SIG-M5 treated with dmso at 0.1 percent for 504 hours (cell line): ENCODE measurements at regions not wholly inside any gene's neighbourhood (a gene's known extent, or its start where the extent isn't known, plus 50 kb on each side); places are given as distances from the start of the nearest gene placed in this dataset.

ENCODE experiments used
- DNase-seq: peaks from one replicate; lab custom pipeline; 2025; ENCODE audit not compliant: unreplicated experiment; lab: John Stamatoyannopoulos, UW

DNA sequence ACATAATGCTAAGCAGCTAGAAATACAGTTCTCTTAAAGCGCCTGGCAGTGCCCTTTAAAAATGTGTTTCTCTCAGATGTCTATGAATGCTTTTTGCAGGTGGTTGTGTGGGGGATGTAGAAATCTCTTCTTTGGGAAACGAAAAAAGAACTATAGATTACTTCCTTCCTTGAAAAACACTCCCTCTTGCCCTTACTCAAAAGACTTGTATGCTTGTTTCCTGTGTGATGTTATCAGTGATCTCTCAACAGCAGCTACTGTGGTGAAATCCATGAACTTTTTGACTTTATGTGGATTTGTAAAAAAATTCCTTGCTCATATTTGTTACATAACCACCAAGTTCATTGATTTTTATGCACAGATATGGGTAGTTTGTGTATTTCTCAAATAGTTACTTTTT lies 916.5 kb downstream of the QKI start:
- no peak for DNase-seq

DNA sequence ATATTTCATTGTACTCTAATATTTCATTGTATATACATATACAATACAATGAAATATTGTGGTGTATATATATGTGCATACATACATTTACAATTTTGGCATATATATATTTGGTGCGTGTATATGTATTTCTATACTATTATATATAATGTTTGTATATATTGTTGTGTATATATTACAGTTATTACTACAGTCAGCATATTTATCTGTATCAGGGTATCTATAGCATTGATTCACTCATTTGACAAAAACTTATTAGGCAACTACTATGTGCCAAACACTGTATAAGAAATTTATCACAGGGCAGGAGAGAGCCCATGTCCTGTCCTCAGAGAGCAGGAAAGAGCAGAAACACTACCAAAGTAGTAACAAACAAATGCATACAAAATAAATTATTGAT lies 910.6 kb downstream of the QKI start:
- no peak for DNase-seq

DNA sequence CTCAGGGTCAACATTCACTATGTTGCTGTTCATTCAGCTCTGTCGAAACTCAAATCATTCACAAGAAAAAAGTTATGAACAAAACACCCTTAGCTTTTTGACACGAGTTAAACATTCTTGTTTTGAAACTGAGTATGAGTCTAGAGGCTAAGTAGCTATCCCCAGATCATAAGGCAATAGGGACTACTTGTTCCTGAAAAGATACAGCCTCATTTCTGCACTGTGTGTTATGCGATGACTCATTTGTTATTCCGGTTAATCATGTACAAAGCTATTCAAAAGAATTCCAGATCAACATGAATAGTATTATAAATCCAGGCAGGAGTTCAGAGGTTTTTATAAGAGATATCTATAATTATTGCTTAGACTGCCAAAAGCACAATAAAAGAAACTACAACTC lies 908.0 kb downstream of the QKI start:
- DNase-seq: no peak

DNA sequence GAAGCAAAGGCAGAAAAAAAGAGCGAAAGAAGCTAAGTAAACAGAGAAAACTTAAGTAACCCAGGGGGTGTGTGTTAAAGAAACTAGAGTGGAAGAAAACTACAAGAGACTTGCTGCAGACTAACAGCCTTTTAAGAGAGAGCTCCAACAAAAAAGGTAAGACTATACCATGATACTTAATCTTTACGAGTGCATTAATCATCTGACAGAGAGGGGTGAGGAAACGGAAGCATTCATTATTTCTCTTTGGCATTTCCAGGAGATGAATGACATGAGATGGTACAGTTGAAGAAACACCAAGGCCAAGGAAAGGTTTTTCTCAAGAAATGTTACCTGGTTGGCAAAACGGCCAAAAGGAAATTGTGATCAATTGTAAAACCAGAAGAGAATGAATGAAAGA lies 906.8 kb downstream of the QKI start:
- no peak for DNase-seq

DNA sequence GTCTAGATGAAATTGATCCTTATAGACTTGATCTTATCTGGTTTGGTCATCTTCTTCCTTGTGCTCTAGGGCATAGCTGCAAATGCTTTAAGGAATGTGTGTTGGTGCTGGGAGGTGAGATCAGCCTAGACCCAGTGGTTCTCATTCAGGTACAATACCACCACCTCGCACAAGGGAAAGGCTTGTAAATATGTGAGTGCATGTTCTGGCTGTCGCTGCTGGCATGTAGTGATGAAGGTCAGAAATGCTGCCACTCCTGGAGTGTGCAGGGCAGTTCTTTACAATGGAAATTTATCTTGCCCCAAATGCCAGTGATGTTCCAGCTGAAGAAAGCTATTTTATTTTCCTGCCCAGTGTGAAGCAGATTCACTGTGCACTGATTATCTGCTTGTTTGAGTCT lies 900.9 kb downstream of the QKI start:
- DNase-seq: no peak

DNA sequence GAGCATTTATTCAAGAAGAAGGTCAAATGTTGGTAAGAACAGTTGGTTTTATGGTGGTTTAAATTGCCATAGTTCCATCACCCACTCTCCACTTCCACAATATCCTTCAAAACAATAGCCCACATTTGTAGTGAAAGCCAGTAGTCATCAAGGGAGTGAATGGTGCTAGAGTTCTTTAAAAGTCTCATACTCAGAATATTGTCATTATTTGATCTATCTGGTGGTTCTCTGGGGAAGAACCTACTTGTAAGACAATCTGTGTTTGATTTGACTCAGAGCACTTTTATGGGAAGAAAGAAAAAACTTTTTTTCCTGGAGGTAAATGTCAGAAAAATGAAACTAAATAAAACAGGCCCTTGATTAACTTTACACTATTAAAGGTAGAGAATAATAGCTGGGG lies 893.8 kb downstream of the QKI start:
- no peak for DNase-seq

DNA sequence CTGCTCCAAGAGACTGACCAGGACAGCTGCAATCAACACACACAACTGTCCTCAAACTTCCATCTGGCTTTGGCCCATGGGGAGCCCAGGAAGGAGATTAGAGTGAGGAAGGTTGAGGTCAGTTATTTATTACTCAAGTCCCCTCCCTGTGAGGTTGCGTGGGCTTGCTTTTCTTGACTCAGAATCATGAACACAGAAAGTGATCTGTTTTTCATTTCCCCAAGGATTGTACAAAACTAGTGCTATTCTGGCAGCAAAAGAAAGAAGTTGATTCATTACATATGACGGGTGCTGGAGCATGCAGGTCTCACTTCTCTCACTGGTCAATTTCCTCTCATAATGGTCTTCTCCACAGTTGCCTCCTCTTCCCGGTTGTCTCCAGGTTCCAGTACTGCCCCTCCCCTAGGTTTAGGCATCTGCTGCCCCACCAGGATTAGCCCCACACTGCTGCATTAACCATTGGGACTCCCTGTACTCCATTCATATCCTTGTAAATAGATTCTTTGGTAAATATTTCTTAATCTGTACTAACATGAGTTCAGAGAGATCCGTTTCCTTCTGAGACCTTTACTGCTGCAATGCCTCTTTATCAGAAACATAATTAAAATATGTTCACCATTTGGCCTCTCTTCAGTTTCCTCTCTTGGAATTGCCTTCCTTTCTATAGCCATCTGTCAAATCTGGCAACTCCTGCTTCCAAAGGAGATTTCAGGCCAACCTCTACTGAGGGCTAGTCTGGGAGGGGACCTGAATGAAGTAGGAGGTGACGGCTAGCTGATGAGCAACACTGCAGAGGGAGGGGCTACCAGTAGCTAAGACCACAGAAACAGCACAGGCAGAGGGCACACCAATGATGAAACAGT lies 888.8 kb downstream of the QKI start:
- no peak for DNase-seq

DNA sequence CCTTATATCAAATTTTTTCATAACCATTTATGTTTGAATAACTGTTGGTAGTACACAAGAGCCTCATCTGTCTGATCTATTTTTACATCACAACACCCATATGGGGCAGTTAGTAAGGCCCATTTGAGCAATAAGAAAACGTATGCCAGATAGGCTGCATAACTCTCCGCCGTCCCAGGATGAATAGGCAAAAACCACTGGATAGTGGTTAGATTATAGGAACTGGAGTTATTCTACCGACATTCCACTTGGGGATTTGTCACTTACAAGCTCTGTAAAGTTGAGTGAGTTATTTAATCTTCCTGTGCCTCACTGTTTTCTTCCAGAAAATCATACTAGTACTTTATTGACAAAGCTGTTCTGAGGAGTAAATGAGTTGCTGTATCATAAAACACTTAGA lies 881.9 kb downstream of the QKI start:
- no peak for DNase-seq

DNA sequence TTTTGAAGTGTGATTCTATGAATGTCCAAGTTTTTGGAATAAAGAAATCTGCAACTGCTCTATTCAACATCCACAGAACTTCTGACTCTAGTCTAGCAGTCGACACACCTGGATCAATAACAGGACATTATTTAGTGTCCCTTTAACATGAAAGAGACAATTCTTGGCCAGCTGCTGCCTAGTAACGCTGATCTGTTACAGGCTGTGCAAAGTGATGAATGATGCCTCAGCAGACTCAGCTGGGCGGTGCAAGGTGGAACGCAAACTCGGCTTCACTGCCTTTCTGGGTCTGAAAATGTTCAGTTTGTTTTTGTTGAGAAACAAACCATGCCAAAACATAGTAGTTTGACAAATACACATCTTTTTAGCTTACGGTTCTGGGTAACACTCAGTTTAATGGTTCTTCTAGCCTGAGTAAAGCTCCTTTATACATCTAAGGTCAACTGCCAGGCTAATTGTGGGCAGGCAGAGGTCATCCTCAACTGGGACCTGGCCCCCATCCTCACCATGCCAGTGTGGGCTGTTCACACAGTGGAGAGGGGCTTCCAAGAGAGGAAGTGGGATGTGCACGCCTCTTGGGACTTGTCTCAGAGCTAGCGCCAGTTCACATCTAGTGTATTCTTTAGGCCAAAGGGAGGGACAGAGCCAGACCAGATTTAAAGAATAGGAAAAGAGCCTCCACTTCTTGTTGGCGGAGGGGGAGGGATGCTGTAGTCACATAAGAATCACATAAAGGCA lies 879.7 kb downstream of the QKI start:
- DNase-seq: no peak

DNA sequence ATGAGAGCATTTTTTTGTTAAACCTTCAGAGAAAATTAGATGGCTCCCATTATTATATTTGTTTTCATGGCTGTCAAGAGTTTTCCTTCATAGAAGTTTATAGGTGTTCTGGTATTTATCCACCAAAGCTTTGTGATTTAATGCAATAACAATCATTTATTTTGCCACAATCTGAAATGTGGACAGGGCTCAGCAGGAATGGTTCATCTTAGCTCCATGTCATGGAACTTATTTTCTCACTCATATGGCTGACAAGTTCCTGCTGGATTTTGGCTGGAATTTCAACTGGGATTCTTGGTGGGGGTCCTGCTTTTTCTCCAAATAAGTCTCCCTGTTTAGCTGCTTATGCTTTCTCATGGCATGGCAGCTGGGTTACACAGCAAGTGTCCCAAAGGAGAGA lies 876.7 kb downstream of the QKI start:
- no peak for DNase-seq

DNA sequence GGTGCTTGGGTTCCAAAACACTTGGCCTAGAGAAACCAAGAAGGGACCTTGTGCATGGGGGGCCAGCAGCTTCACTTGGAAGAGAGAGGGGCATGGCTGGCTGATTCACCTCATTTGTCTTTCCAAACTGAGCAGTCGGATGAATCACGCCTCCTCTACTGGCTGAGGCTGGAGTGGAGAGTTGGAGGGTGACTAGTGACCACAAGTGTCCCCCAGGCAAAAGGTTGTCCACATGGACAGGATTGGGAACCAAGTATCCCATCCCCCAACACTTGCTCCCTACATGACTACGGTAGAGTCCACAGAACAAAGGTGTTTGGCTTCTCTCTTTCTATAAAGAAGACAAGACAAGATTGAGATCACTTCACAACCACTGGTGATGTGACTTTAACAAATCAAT lies 875.6 kb downstream of the QKI start:
- DNase-seq: no peak

DNA sequence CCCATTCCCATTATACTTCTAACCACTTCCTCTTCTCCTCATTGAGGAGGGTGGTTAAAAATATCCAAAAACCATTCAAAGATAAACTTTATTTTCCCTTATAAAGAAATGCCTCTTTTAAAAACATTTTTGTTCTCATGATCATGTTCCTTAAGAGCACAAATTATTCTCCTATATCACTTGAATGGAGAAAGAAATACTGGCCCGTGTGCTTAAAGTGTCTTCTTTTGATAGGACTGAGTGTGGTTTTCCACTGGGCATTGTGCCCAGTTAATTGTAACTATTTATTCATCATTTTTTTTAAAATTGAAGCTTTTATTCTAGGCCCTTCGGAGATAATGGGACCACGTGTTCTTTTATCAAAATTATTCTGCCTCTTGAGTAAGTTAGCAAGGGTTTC lies 871.5 kb downstream of the QKI start:
- DNase-seq: no peak

DNA sequence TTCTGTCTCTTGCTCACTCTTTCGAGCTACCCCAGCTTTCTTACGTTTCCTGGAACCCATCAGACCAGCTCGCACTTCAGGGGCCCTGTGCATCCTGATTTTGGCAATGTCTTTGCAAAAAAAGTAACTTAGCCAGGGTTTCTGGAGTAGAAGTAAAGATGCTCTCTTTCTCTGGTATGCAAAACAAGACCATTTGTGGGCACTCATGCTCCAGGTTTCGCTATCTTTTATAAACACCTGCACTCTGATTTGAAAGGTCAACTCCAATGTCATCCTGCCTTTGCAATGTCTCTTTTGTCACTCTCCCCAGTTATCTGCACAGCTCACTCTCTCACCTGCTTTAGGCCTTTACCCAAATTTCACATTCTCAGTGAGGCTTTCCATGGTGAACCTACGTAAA lies 869.1 kb downstream of the QKI start:
- DNase-seq: no peak

DNA sequence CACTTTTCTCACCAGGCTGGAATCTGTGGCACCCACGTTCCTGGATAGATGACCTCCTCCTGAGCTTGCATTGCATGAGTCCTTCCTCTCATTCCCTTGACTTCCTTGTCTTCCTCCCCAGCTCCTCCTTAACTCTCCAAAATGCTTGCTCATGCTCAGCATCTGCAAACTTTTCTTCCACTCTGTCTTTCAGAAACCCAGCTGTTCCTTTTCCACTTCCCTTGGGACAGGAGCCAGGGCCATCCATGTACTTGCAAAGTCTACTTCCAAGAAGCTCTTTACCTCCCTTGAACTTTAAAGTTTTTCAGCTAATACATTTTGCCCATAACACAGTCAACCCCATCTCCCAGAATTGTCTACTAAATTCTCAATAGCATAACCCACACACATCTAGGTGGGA lies 861.7 kb downstream of the QKI start:
- no peak for DNase-seq

DNA sequence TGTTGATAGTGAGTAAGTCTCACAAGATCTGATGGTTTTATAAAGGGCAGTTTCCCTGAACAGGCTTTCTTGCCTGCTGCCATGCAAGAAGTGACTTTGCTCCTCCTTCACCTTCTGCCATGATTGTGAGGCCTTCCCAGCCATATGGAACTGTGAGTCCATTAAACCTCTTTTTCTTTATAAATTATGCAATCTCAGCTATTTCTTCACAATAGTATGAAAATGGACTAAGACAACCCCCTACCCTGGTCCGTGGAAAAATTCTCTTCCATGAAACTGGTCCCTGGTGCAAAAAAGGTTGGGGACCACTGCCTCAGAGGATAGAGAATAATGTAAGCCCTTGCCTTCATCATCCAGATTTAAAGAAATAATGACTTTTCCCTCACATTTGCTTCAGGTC lies 861.3 kb downstream of the QKI start:
- no peak for DNase-seq

DNA sequence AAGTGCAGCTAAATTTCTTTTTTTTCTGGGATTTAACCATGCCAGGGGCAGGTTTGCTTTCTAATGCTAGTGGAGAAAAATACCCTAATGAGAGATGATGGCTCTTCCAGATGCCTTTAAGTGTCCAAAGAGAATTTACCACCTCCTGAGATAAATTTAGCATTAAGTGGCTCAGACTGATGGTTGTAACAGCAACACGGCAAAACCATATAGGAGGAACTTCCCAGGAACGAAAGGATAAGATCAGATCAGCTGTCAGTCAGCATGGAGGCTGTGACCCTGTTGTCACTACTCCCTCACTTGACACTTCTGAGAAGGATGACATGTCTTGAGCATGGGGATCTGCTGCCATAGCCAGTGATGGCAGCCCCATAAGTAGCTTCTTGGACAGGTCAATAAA lies 860.0 kb downstream of the QKI start:
- DNase-seq: no peak

DNA sequence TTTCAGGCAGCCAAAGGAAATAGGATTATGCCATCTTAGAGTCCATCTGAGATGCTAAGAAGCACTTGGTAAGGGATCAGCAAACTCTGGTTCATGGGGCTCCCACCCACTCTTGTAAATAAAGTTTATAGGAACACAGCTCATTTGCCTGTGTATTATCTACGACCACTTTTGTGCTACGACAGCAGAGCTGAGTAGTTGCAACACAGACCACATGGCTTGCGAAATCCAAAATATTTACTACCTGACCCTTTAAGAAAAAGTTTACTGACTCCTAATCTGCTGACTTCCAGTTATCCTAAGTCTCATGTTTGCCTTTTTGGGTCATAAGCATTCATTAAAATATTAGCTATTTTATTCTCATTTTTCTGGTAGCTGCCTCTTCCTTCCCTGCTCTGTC lies 859.0 kb downstream of the QKI start:
- DNase-seq: no peak

DNA sequence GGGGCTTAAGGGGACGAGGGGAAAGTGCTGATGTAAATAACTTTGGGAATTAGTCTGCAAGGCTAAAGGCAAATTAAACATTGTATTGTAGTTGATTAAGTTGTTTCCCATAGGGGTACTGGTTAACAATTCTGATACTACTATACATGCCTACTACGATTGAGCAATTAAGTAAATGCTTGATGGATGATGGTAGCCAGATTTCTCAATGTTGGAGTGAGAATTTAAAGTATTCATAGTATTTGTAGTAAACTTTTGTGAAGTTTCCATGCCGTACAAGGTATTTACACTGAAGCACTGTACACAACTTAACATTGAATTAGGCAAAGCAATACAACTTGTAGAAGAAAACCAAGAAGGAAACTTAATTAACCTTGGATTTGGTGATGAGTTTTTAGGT lies 852.3 kb downstream of the QKI start:
- no peak for DNase-seq

DNA sequence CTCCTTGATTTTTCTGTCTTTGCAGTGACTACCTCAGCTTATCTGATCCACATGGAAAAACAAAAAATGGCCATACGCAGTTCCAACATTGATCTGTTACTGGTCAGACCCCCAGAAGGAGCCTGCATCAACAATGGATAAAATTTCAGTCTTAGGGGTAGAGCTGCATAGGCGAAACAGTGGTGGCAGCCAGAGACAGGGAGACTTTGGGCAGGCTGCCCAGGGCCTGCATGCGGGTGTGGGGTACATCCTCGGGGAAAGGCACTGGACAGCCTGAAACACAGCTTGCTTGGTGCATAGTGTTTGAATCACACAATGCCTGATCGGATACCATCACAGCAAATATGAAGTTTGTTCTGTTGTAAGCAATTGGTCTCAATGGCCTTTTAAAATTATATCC lies 847.8 kb downstream of the QKI start:
- no peak for DNase-seq

DNA sequence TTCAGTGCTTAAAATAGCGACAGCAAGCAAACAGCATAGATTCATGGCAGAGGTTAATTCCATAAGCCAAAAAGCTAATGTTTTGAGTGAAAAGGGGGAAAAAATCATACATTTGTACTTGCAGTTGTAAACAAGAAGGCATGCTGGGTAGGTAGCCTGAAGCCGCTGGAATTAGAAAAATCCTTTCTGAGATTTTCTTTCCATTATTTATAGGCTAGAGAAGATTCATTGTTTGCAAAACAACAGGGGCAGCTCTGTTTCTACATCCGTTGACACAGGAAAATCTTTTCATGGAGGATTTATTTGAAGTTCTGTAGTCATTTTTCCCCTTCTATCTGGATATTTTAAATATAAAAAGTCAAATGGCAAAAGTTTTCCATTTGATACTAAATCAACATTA lies 843.9 kb downstream of the QKI start:
- no peak for DNase-seq

DNA sequence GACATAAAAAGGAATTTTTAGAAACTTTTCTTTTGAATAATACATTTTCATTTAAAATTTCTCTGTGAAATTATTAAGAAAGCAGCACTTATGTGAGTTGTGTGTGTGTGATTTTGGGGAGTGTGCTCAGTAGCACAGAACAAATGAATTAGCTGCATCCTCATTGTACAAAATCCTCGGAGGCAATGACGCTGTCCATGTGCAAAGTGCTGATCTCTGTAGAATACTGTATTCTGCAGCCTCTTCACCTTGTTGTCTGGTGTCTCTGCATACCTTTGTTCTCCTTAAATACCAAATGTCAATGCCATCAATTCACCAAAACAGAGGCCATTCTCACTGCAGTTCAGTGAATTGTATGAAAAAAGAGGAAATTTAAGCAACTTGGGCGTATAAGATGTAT lies 838.4 kb downstream of the QKI start:
- DNase-seq: no peak

DNA sequence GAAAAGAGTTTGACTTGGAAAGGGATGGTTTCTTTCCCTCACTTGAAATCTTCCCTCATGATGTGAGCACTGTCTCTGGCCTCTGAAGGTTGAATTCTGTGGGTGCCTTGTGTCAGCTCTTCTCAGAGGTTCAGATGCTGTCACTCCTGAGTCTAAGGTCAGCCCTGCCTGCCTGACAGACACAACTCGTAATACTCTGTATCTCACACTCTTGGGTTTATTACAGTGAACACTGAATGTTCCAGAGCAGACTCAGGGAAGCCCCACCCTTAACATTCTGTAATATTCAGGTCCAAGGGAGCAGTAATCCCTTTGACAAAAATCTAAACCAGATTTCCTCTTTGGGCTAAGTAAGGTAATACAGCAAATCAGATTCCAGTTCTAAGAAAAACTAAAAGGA lies 837.8 kb downstream of the QKI start:
- DNase-seq: no peak

DNA sequence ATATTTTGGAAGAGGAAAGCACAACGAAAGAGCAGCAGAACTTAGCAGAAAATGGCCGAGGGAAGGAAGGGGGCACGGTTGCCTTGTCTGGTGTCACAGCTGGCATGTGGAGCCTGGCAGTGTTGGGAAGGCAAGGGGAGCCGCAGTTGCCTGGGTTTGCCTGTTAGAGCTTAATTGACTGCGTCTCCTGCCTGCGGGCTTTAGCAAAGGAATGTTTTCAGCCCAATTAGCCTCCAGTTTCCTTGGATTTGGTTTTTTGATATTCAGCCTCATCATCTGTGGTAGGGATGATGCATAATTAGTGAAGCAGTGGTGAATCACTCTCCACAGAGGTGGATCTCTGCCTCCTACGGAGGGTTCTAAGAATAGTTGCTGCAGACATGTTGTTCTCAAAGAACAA lies 832.6 kb downstream of the QKI start:
- DNase-seq: no peak
